Liver (tissue), 3 donors: ENCODE measurements at regions not wholly inside any gene's neighbourhood (a gene's known extent, or its start where the extent isn't known, plus 50 kb on each side); places are given as distances from the start of the nearest gene placed in this dataset.

ENCODE experiments used
- EGR1 ChIP-seq, 2 donors: IDR thresholded peaks; 2 replicates each; pipeline ENCODE4 v1.6.1; 2016 to 2018; ENCODE audit warnings: antibody characterized with exemption in 2 of 2, low read depth in 2 of 2
- GABPA ChIP-seq, 2 donors: IDR thresholded peaks in 1 of 2; conservative IDR thresholded peaks in 1 of 2; 2 replicates each; pipeline ENCODE4 v1.6.1; 2016; ENCODE audit warnings: antibody characterized with exemption in 2 of 2, mild to moderate bottlenecking in 1 of 2, moderate library complexity in 1 of 2
- HNF4A ChIP-seq, 2 donors: conservative IDR thresholded peaks; 2 replicates each; pipeline ENCODE4 v1.6.1; 2016; ENCODE audit warnings: antibody characterized with exemption in 2 of 2, mild to moderate bottlenecking in 2 of 2
- JUND ChIP-seq, 2 donors: IDR thresholded peaks; 2 replicates each; pipeline ENCODE4 v1.6.1; 2016; ENCODE audit warnings: antibody characterized with exemption in 2 of 2
- MAX ChIP-seq: IDR thresholded peaks from 2 replicates; pipeline ENCODE4 v1.6.1; 2016; ENCODE audit warnings: antibody characterized with exemption
- RAD21 ChIP-seq, 2 donors: IDR thresholded peaks; 2 replicates each; pipeline ENCODE4 v1.6.1; 2016; ENCODE audit warnings: antibody characterized with exemption in 2 of 2, mild to moderate bottlenecking in 2 of 2
- RXRA ChIP-seq, 2 donors: IDR thresholded peaks; 2 replicates each; pipeline ENCODE4 v1.6.1; 2017 to 2018; ENCODE audit warnings: antibody characterized with exemption in 2 of 2, mild to moderate bottlenecking in 1 of 2
- SP1 ChIP-seq: IDR thresholded peaks from 2 replicates; pipeline ENCODE4 v1.6.1; 2018; ENCODE audit warnings: antibody characterized with exemption, mild to moderate bottlenecking
- TAF1 ChIP-seq: conservative IDR thresholded peaks from 2 replicates; pipeline ENCODE4 v1.6.1; 2016; ENCODE audit warnings: antibody characterized with exemption, mild to moderate bottlenecking
- YY1 ChIP-seq: IDR thresholded peaks from 2 replicates; pipeline ENCODE4 v1.6.1; 2016; ENCODE audit warnings: antibody characterized with exemption, mild to moderate bottlenecking
- ZBTB33 ChIP-seq: IDR thresholded peaks from 2 replicates; pipeline ENCODE4 v1.6.1; 2016; ENCODE audit warnings: antibody characterized with exemption
- TF ChIP-seq, protein P1 (sequence below): fragments of 150-350 bp; IDR thresholded peaks from 2 replicates; pipeline ENCODE4 v1.5.1; 2017; ENCODE audit warnings: improper control_type of control experiment, low read depth, low read length; ENCODE audit not compliant: missing input control
- TF ChIP-seq, protein P2 (sequence below): IDR thresholded peaks from 2 replicates; pipeline ENCODE4 v1.6.1; 2016; ENCODE audit warnings: antibody characterized with exemption, mild to moderate bottlenecking
- TF ChIP-seq, protein P3 (sequence below): IDR thresholded peaks from 2 replicates; pipeline ENCODE4 v1.6.1; 2016; ENCODE audit warnings: antibody characterized with exemption
- donor health status: healthy.
- donor health status: healthy.

- TF ChIP-seq EGR1 (IDR thresholded peaks at IDR 0.05; ENCODE audit: low read depth in 2 of 2): no peak
- TF ChIP-seq RAD21 (IDR thresholded peaks at IDR 0.05): no peak
- TF ChIP-seq, protein P1, sequence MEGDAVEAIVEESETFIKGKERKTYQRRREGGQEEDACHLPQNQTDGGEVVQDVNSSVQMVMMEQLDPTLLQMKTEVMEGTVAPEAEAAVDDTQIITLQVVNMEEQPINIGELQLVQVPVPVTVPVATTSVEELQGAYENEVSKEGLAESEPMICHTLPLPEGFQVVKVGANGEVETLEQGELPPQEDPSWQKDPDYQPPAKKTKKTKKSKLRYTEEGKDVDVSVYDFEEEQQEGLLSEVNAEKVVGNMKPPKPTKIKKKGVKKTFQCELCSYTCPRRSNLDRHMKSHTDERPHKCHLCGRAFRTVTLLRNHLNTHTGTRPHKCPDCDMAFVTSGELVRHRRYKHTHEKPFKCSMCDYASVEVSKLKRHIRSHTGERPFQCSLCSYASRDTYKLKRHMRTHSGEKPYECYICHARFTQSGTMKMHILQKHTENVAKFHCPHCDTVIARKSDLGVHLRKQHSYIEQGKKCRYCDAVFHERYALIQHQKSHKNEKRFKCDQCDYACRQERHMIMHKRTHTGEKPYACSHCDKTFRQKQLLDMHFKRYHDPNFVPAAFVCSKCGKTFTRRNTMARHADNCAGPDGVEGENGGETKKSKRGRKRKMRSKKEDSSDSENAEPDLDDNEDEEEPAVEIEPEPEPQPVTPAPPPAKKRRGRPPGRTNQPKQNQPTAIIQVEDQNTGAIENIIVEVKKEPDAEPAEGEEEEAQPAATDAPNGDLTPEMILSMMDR: no peak
- TF ChIP-seq JUND (IDR thresholded peaks at IDR 0.05): no peak
- TF ChIP-seq SP1: no peak
- TF ChIP-seq TAF1: no peak
- no peak for TF ChIP-seq GABPA (IDR thresholded peaks at IDR 0.05 in 1 of 2, conservative IDR thresholded peaks at IDR 0.05 in 1 of 2)
- TF ChIP-seq, protein P2, sequence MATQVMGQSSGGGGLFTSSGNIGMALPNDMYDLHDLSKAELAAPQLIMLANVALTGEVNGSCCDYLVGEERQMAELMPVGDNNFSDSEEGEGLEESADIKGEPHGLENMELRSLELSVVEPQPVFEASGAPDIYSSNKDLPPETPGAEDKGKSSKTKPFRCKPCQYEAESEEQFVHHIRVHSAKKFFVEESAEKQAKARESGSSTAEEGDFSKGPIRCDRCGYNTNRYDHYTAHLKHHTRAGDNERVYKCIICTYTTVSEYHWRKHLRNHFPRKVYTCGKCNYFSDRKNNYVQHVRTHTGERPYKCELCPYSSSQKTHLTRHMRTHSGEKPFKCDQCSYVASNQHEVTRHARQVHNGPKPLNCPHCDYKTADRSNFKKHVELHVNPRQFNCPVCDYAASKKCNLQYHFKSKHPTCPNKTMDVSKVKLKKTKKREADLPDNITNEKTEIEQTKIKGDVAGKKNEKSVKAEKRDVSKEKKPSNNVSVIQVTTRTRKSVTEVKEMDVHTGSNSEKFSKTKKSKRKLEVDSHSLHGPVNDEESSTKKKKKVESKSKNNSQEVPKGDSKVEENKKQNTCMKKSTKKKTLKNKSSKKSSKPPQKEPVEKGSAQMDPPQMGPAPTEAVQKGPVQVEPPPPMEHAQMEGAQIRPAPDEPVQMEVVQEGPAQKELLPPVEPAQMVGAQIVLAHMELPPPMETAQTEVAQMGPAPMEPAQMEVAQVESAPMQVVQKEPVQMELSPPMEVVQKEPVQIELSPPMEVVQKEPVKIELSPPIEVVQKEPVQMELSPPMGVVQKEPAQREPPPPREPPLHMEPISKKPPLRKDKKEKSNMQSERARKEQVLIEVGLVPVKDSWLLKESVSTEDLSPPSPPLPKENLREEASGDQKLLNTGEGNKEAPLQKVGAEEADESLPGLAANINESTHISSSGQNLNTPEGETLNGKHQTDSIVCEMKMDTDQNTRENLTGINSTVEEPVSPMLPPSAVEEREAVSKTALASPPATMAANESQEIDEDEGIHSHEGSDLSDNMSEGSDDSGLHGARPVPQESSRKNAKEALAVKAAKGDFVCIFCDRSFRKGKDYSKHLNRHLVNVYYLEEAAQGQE: no peak
- TF ChIP-seq YY1: no peak
- TF ChIP-seq HNF4A (conservative IDR thresholded peaks at IDR 0.05): no peak
- no peak for TF ChIP-seq ZBTB33
- no peak for TF ChIP-seq MAX
- TF ChIP-seq, protein P3, sequence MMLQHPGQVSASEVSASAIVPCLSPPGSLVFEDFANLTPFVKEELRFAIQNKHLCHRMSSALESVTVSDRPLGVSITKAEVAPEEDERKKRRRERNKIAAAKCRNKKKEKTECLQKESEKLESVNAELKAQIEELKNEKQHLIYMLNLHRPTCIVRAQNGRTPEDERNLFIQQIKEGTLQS: no peak
- TF ChIP-seq RXRA (IDR thresholded peaks at IDR 0.05): no peak
Observed at GRCh38 chr3:95511828-95512227, 1302.6 kb upstream of the EPHA6 start.
